Thoracic aorta (tissue), 2 donors: ENCODE measurements at regions not wholly inside any gene's neighbourhood (a gene's known extent, or its start where the extent isn't known, plus 50 kb on each side); places are given as distances from the start of the nearest gene placed in this dataset.

Experiments
- ATAC-seq: fragments of 150-250 bp; one replicate; pipeline ENCODE4 v1.8.0; 2017; ENCODE audit warnings: low read depth; ENCODE audit not compliant: insufficient number of reproducible peaks, low FRiP score
- DNase-seq: peaks from one replicate; pipeline ENCODE4 v3.0.0-alpha.2; 2020; ENCODE audit warnings: low spot score
- H3K27ac ChIP-seq, 2 donors: fragments of 200-600 bp; sonication (generic); 1 replicate in 1 of 2; 2 replicates in 1 of 2; pipeline ENCODE4 v1.5.1; 2016; ENCODE audit warnings: mild to moderate bottlenecking in 2 of 2, moderate library complexity in 2 of 2
- H3K27me3 ChIP-seq: fragments of 200-600 bp; sonication (generic); replicated peaks from 2 replicates; pipeline ENCODE4 v1.6.0; 2016; ENCODE audit warnings: mild to moderate bottlenecking; ENCODE audit not compliant: insufficient read depth
- H3K36me3 ChIP-seq: fragments of 200-600 bp; sonication (generic); one replicate; pipeline ENCODE4 v1.5.1; 2016
- H3K4me1 ChIP-seq, 2 donors: fragments of 200-600 bp; sonication (generic); 1 replicate in 1 of 2; 2 replicates in 1 of 2; pipeline versions ENCODE4 v1.5.1 to v1.6.0; 2016; ENCODE audit warnings: low read depth in 2 of 2, mild to moderate bottlenecking in 1 of 2; ENCODE audit not compliant: control insufficient read depth in 1 of 2
- H3K4me3 ChIP-seq: fragments of 200-600 bp; sonication (generic); 2 replicates; pipeline ENCODE4 v1.5.1; 2016; ENCODE audit warnings: mild to moderate bottlenecking
- H3K9me3 ChIP-seq: fragments of 200-600 bp; sonication (generic); 2 replicates; pipeline ENCODE4 v1.5.1; 2016
- CTCF ChIP-seq: fragments of 200-600 bp; sonication (generic); IDR thresholded peaks from one replicate; pipeline ENCODE4 v1.5.1; 2019; ENCODE audit warnings: antibody characterized with exemption

DNA sequence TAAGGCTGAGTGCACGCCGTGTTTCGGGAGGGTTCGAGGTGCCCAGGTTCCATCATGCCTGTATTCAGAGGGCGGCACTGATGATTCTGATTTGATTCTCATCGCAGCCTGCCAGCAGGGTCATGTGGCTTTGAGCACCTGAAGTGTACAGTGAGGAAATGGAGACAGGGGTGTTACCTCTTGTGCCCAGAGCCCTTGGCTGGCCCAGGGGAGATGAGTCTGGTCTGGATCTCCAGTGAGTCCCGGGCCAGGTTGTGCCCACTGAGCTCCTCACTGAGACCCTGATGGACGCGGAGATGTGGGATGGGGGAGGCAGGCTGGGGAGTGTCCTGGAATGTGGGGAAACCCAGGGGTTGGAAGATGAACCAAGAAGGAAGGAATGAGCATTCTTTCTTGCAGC is 54.7 kb downstream of the GADD45G start:
- H3K27me3 ChIP-seq: no peaks in the 10 kb centered on the region
- no peaks in the 10 kb centered on the region for H3K9me3 ChIP-seq
- H3K27ac ChIP-seq: no peak overlapping the region
- H3K4me3 ChIP-seq: no peak overlapping the region
- no peak for TF ChIP-seq CTCF
- ATAC-seq (no peak), DNase-seq (no peak)
- peaks cover 7 to 18% of the 10 kb centered on the region in 2 donors for H3K4me1 ChIP-seq
- no peaks in the 10 kb centered on the region for H3K36me3 ChIP-seq

DNA sequence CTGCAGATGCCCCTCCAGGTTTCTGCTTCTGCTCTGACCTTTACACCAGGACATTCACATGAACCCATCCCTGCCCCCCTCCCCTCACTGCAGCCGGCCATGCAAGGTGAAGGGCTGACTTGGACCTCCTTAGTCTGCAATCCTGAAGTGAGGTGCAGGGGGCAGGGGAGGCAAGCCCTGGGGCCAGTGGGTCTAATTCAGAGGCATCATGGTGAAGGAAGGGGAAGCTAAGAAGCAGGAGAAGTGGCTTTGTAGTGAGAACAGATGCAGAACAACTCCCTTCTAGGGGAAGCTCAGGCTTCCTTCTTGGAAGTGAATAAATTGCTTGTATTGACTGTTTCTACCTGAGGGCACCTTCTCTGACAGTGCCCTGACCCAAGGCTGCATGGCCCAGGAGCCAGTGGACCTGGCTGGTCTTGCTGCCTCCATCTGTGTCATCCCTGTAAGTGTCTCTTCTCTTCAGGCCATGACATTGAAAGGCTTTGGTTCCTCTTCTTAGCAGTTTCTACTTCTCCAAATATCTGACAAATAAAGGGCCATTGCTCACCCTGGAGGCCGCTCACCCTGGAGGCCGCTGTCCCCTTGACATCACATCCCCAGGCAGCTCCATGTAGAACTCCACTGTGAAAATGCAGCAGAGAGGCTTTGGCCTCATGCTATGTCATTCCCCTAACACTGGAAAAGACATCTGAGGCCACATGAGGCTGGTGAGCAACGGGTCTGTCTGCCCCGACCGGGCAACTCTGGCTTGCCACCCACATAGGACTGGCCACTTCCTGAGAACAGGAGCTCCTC is 55.3 kb downstream of the GADD45G start:
- TF ChIP-seq CTCF: no peak

DNA sequence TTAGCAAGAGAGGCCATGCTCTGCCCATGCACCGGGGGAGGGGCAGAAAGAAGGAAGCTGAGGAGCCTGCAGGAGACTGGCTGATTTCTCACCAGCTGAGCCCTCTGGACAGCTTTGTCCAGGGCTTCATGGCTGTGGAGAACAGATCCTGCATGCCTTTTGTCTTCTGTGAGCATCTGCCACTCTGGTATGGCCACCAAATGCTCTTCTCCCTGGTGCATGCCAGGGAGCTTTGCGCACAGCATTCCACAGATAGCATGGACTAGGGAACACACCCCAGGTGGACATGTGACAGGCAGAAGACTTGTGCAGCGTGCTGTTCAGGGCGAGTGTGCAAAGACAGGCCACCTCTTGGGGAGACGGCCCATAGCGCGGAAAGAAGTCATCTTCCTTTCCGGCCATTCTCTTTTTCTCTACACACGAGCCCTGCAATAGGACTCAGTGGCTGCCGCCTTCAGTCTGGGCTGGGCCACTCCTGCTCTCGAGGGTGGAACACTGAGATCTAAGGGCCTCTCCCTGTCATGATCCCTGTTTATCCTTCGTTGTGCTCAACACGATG is 56.7 kb downstream of the GADD45G start:
- DNase-seq (no peak), ATAC-seq (no peak)
- H3K9me3 ChIP-seq: no peaks in the 10 kb centered on the region
- H3K4me3 ChIP-seq: peak overlapping the region; percentile 81
- no peaks in the 10 kb centered on the region for H3K36me3 ChIP-seq
- no peak for TF ChIP-seq CTCF
- H3K27ac ChIP-seq: no peak overlapping the region
- H3K27me3 ChIP-seq: no peaks in the 10 kb centered on the region
- H3K4me1 ChIP-seq: peaks cover 7 to 18% of the 10 kb centered on the region in 2 donors

More for the DNA sequence above, 55.3 kb downstream of the GADD45G start:
- no peak overlapping the region for H3K27ac ChIP-seq
- ATAC-seq: no peak
- H3K4me1 ChIP-seq: peaks cover 7 to 18% of the 10 kb centered on the region in 2 donors
- no peaks in the 10 kb centered on the region for H3K9me3 ChIP-seq
- no peaks in the 10 kb centered on the region for H3K36me3 ChIP-seq
- H3K27me3 ChIP-seq: no peaks in the 10 kb centered on the region
- DNase-seq: no peak
- H3K4me3 ChIP-seq: no peak overlapping the region

- peaks cover 7 to 18% of the 10 kb centered on the region in 2 donors for H3K4me1 ChIP-seq
- no peaks in the 10 kb centered on the region for H3K9me3 ChIP-seq
- H3K27ac ChIP-seq: peak overlapping the region in 1 of 2 donors; percentile 18
- H3K36me3 ChIP-seq: no peaks in the 10 kb centered on the region
- peak; percentile 89 for ATAC-seq
- no peaks in the 10 kb centered on the region for H3K27me3 ChIP-seq
- peak overlapping the region; percentile 81 for H3K4me3 ChIP-seq
- TF ChIP-seq CTCF: no peak
- peak; percentile 84 for DNase-seq
These were observed 57.3 kb downstream of the GADD45G start for GRCh38 chr9:89661956-89662717.
